ENCODE measurements at regions not wholly inside any gene's neighbourhood (a gene's known extent, or its start where the extent isn't known, plus 50 kb on each side); places are given as distances from the start of the nearest gene placed in this dataset.
"Not testable (repeated sequence)": the region's sequence is repeated elsewhere in the genome, so short reads cannot be mapped to it uniquely, and the experiment has no call there.

DNA sequence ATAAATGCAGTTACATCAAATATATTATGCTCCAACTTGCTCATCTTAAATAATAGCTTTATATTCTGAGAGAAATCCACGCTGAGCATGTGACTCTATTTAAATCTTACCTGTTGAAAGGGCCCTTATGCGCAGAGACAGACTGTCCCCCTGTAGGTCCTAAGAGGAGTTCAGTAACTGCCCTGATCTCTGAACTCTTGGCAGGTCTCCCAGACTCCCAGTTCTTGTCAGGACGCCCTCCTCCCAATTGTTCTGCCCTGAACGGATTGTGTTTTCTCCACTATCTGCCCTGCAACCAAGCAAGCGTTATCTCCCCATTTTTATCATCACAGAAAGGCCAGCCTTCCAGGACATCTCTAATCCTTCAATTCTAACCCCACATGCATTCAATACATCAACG is 954.6 kb downstream of the TSN start:
- intact Hi-C loops (cut with DNase I) = no loop called here
- Histone ChIP-seq H3K36me3 (no peaks in the 10 kb centered on the region), H3K4me1 (no peaks in the 10 kb centered on the region), H3K27ac (no peak overlapping the region), H3K27me3 (no peaks in the 10 kb centered on the region), H3K9me3 (no peaks in the 10 kb centered on the region), H3K4me3 (no peak overlapping the region)
- FAIRE-seq = no peak
- DNase-seq = no peak
- TF ChIP-seq, protein P1, sequence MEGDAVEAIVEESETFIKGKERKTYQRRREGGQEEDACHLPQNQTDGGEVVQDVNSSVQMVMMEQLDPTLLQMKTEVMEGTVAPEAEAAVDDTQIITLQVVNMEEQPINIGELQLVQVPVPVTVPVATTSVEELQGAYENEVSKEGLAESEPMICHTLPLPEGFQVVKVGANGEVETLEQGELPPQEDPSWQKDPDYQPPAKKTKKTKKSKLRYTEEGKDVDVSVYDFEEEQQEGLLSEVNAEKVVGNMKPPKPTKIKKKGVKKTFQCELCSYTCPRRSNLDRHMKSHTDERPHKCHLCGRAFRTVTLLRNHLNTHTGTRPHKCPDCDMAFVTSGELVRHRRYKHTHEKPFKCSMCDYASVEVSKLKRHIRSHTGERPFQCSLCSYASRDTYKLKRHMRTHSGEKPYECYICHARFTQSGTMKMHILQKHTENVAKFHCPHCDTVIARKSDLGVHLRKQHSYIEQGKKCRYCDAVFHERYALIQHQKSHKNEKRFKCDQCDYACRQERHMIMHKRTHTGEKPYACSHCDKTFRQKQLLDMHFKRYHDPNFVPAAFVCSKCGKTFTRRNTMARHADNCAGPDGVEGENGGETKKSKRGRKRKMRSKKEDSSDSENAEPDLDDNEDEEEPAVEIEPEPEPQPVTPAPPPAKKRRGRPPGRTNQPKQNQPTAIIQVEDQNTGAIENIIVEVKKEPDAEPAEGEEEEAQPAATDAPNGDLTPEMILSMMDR (IDR thresholded peaks at IDR 0.05) = no peak
- WGBS, 2 donors = 45 to 53% methylated on average over 6 of the region's 6 CpGs
- no peak for ATAC-seq

DNA sequence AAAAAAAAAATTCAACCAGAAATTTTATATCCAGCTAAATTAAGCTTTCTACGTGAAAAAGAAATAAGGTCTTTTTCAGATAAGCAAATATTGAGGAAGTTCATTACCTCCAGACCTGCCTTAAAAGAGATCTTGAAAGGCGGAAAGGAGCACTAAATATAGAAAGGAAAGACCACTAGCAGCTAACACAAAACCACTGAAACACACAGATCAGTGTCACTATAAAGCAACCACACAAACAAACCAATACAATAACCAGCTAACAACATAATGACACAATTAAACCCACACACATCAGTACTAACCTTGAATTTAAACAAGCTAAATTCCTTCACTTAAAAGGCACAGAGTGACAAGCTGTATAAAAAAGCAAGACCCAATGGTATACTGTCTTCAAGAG is 958.3 kb downstream of the TSN start:
- intact Hi-C loops (cut with DNase I) = no loop called here
- WGBS, 2 donors = 70 to 80% methylated on average over 2 of the region's 2 CpGs
- Histone ChIP-seq H3K4me3 (no peak overlapping the region), H3K9me3 (no peaks in the 10 kb centered on the region), H3K27ac (no peak overlapping the region), H3K4me1 (no peaks in the 10 kb centered on the region), H3K36me3 (no peaks in the 10 kb centered on the region), H3K27me3 (no peaks in the 10 kb centered on the region)
- FAIRE-seq (no peak), ATAC-seq (no peak), DNase-seq (no peak)
- TF ChIP-seq, protein P1 (IDR thresholded peaks at IDR 0.05) = no peak

DNA sequence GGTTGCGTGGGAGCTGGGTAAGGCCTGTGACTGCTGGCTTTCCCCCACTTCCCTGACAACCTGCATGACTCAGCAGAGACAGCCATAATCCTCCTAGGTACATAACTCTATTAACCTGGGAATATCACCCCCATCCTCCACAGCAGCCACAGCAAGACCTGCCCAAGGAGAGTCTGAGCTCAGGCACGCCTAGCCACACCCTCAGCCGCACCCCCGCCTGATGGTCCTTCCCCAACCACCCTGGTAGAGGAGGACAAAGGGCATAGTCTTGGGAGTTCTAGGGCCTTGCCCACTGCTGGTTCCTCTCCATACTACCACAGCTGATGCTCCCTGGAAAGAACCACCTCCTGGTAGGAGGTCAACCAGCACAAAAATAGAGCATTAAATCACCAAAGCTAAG is 965.4 kb downstream of the TSN start:
- WGBS, 2 donors = 92 to 98% methylated on average over 4 of the region's 4 CpGs
- intact Hi-C loops (cut with DNase I); H3K36me3 ChIP-seq; FAIRE-seq; DNase-seq; H3K4me3 ChIP-seq; H3K4me1 ChIP-seq; H3K27me3 ChIP-seq; H3K9me3 ChIP-seq; H3K27ac ChIP-seq; ATAC-seq: not testable (repeated sequence)

DNA sequence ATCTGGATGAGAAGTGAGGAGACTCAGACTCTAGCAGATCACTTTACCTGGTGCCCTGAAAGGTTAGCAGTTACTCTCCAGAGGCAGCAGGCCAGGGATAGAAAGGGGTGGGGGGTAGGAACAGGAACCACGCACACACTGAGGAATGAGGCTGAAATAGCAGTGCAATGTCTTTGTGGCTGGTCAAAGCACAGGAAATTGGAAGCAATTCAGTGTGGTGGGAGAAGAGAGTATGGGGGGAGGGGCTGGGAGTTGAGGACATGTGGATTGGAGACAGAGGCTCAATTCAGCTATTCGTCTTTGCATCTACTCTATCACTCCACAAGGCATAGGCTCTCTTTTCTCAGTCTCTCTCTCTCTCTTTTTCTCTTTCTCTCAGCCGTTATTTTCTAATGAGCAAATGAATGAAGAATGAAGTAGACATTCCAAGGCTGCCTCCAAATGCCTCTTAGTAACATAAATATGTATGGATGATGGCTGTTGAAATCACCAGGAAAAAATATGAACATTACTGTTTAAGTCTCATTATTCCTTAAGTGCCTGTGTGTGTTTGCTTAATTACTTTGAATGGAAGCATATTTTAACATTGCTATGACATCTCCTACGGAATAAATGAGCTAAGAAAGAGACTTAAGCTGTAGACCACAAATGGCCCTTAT is 979.4 kb downstream of the TSN start:
- no peak overlapping the region for H3K27ac ChIP-seq
- H3K4me3 ChIP-seq = no peak overlapping the region
- H3K36me3 ChIP-seq = no peaks in the 10 kb centered on the region
- WGBS, 2 donors = 47 to 50% methylated on average over 4 of the region's 4 CpGs
- no peaks in the 10 kb centered on the region for H3K4me1 ChIP-seq
- H3K9me3 ChIP-seq = no peaks in the 10 kb centered on the region
- intact Hi-C loops (cut with DNase I) = no loop called here
- DNase-seq (no peak), FAIRE-seq (no peak), ATAC-seq (no peak)
- TF ChIP-seq, protein P1 (IDR thresholded peaks at IDR 0.05) = no peak
- no peaks in the 10 kb centered on the region for H3K27me3 ChIP-seq

DNA sequence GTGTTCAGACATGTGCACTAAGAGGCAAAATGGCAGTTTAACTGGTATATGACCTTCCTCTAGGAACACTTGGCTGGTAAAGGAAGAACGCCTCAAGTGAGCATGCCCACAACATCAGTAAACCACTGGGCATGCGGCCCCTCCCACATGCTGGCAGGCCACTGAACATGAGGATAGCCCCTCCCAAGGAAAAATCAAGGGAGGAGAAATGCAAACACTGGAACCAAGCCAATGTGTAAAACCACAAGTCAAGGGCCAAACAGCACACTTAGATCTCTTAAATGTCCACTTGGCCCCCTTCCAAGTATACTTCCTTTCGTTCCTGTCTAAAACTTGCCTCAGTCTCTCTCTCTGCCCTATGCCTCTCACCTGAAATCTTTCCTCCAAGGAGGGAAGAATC is 980.8 kb downstream of the TSN start:
- peak in 1 of 6 donors; percentile 15 for DNase-seq
- H3K4me3 ChIP-seq = no peak overlapping the region
- no peak for FAIRE-seq
- no peaks in the 10 kb centered on the region for H3K9me3 ChIP-seq
- TF ChIP-seq, protein P1 (IDR thresholded peaks at IDR 0.05) = no peak
- no peaks in the 10 kb centered on the region for H3K36me3 ChIP-seq
- ATAC-seq = no peak
- WGBS, 2 donors = 47 to 70% methylated on average over 3 of the region's 3 CpGs
- no peaks in the 10 kb centered on the region for H3K4me1 ChIP-seq
- no peaks in the 10 kb centered on the region for H3K27me3 ChIP-seq
- intact Hi-C loops (cut with DNase I) = no loop called here
- H3K27ac ChIP-seq = no peak overlapping the region
